Spinal cord (tissue), 9 donors: ENCODE measurements at regions not wholly inside any gene's neighbourhood (a gene's known extent, or its start where the extent isn't known, plus 50 kb on each side); places are given as distances from the start of the nearest gene placed in this dataset.
"Not testable (repeated sequence)": the region's sequence is repeated elsewhere in the genome, so short reads cannot be mapped to it uniquely, and the experiment has no call there.

Experiments
- DNase-seq, 6 donors: peaks; one replicate each; pipeline versions ENCODE4 v3.0.0 to v3.0.0-alpha.2; 2013 to 2015; ENCODE audit warnings: low spot score in 6 of 6, low read depth in 4 of 6
- H3K27ac ChIP-seq: one replicate; pipeline ENCODE4 v1.5.1; 2013; ENCODE audit warnings: low read depth, low read length, control low read depth
- H3K27me3 ChIP-seq: one replicate; pipeline ENCODE4 v1.6.1; 2013; ENCODE audit warnings: low read length; ENCODE audit not compliant: control insufficient read depth, insufficient read depth
- H3K36me3 ChIP-seq: one replicate; pipeline ENCODE4 v1.6.1; 2013; ENCODE audit warnings: low read length; ENCODE audit not compliant: control insufficient read depth, insufficient read depth
- H3K4me1 ChIP-seq: one replicate; pipeline ENCODE4 v1.6.1; 2013; ENCODE audit warnings: low read length; ENCODE audit not compliant: control insufficient read depth, insufficient read depth
- H3K4me3 ChIP-seq: one replicate; pipeline ENCODE4 v1.5.1; 2013; ENCODE audit warnings: low read depth, low read length, control low read depth
- H3K9me3 ChIP-seq: one replicate; pipeline ENCODE4 v1.6.1; 2013; ENCODE audit warnings: low read length; ENCODE audit not compliant: control insufficient read depth, insufficient read depth
- WGBS: methylation state at CpG from one replicate; pipeline ENCODE4 v1.1.5; 2013; ENCODE audit warnings: missing lambda C conversion rate; ENCODE audit not compliant: insufficient coverage; 5-methylcytosine and 5-hydroxymethylcytosine counted together
- donor health status: healthy.

- H3K27me3 ChIP-seq: no peaks in the 10 kb centered on the region
Measured at GRCh38 chr1:31485166-31485565, 72.2 kb downstream of the SERINC2 start.

GRCh38 chr1:31487143-31487542 lies 74.1 kb downstream of the SERINC2 start:
- Histone ChIP-seq H3K27me3 (no peaks in the 10 kb centered on the region), H3K4me3 (no peak overlapping the region), H3K27ac (no peak overlapping the region), H3K4me1 (peaks cover 6% of the 10 kb centered on the region), H3K36me3 (no peaks in the 10 kb centered on the region), H3K9me3 (no peaks in the 10 kb centered on the region)
- DNase-seq: no peak
- no CpG with 5 or more reads among the region's 3 CpGs for WGBS

More at GRCh38 chr1:31485166-31485565, 72.2 kb downstream of the SERINC2 start:
- H3K9me3 ChIP-seq: no peaks in the 10 kb centered on the region
- WGBS: 100% methylated on average over 1 of the region's 5 CpGs
- DNase-seq: peak in 2 of 6 donors; percentile 11 to 59
- peaks cover 6% of the 10 kb centered on the region for H3K4me1 ChIP-seq
- no peak overlapping the region for H3K4me3 ChIP-seq
- H3K27ac ChIP-seq: no peak overlapping the region
- H3K36me3 ChIP-seq: no peaks in the 10 kb centered on the region

GRCh38 chr1:31487721-31488293 lies 74.8 kb downstream of the SERINC2 start:
- 91% methylated on average over 3 of the region's 5 CpGs for WGBS
- DNase-seq: no peak
- no peaks in the 10 kb centered on the region for H3K9me3 ChIP-seq
- H3K27ac ChIP-seq: no peak overlapping the region
- H3K27me3 ChIP-seq: no peaks in the 10 kb centered on the region
- peaks cover 6% of the 10 kb centered on the region for H3K4me1 ChIP-seq
- H3K4me3 ChIP-seq: no peak overlapping the region
- H3K36me3 ChIP-seq: no peaks in the 10 kb centered on the region

- peaks cover 6% of the 10 kb centered on the region for H3K4me1 ChIP-seq
- H3K36me3 ChIP-seq: no peaks in the 10 kb centered on the region
- H3K4me3 ChIP-seq: no peak overlapping the region
- H3K27ac ChIP-seq: no peak overlapping the region
- WGBS: 100% methylated on average over 2 of the region's 4 CpGs
- no peak for DNase-seq
- no peaks in the 10 kb centered on the region for H3K9me3 ChIP-seq
- no peaks in the 10 kb centered on the region for H3K27me3 ChIP-seq
Measured at GRCh38 chr1:31488528-31488927, 75.5 kb downstream of the SERINC2 start.

GRCh38 chr1:31489575-31489974 lies 76.6 kb downstream of the SERINC2 start:
- not testable (repeated sequence) for H3K27ac ChIP-seq, H3K27me3 ChIP-seq, H3K36me3 ChIP-seq, H3K4me3 ChIP-seq, H3K4me1 ChIP-seq, H3K9me3 ChIP-seq, DNase-seq
- 83% methylated on average over 1 of the region's 3 CpGs for WGBS

GRCh38 chr1:31490596-31490995 lies 77.6 kb downstream of the SERINC2 start:
- not testable (repeated sequence) for H3K4me1 ChIP-seq, H3K27me3 ChIP-seq, H3K9me3 ChIP-seq, H3K4me3 ChIP-seq, H3K36me3 ChIP-seq, H3K27ac ChIP-seq, DNase-seq
- 67% methylated on average over 1 of the region's 1 CpG for WGBS

GRCh38 chr1:31495351-31495750 lies 81.0 kb upstream of the TINAGL1 start:
- not testable (repeated sequence) for DNase-seq, H3K9me3 ChIP-seq, H3K36me3 ChIP-seq, H3K4me3 ChIP-seq, H3K27me3 ChIP-seq, H3K4me1 ChIP-seq, H3K27ac ChIP-seq
- 100% methylated on average over 1 of the region's 5 CpGs for WGBS

GRCh38 chr1:31495770-31496169 lies 80.5 kb upstream of the TINAGL1 start:
- WGBS: no CpG with 5 or more reads among the region's 2 CpGs

GRCh38 chr1:31497601-31498000 lies 78.7 kb upstream of the TINAGL1 start:
- H3K36me3 ChIP-seq: no peaks in the 10 kb centered on the region
- no peak overlapping the region for H3K27ac ChIP-seq
- H3K4me3 ChIP-seq: no peak overlapping the region
- H3K9me3 ChIP-seq: no peaks in the 10 kb centered on the region
- no peaks in the 10 kb centered on the region for H3K4me1 ChIP-seq
- no peaks in the 10 kb centered on the region for H3K27me3 ChIP-seq
- 83% methylated on average over 2 of the region's 6 CpGs for WGBS
- no peak for DNase-seq

More at GRCh38 chr1:31495770-31496169, 80.5 kb upstream of the TINAGL1 start:
- H3K9me3 ChIP-seq, H3K4me1 ChIP-seq, H3K36me3 ChIP-seq, DNase-seq, H3K27me3 ChIP-seq, H3K4me3 ChIP-seq, H3K27ac ChIP-seq: not testable (repeated sequence)

- Histone ChIP-seq H3K36me3 (no peaks in the 10 kb centered on the region), H3K27ac (no peak overlapping the region), H3K4me3 (no peak overlapping the region), H3K9me3 (no peaks in the 10 kb centered on the region), H3K27me3 (no peaks in the 10 kb centered on the region), H3K4me1 (no peaks in the 10 kb centered on the region)
- 87% methylated on average over 9 of the region's 11 CpGs for WGBS
- DNase-seq: no peak
Measured at GRCh38 chr1:31498376-31499040, 77.8 kb upstream of the TINAGL1 start.
